ENCODE measurements at regions not wholly inside any gene's neighbourhood (a gene's known extent, or its start where the extent isn't known, plus 50 kb on each side); places are given as distances from the start of the nearest gene placed in this dataset.

DNA sequence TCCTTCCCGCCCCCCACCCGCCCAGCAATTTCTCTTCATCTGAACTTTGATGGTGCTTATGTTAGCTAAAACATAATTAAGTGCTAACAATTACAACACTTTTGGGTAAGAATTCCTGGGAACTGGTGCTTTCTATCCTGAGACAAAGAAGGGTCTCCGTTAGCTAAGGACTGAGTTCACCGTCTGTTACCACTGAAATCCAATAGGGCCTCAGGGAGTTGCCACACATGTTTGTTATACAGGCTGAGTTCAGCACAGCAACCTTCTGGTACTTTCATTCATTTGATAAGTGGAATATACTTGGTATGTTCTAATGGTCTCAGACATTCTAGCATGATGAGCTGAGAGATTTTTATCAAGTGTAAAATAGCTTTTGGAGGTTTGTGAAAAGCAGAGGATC is 437.9 kb downstream of the EFNA5 start:
- Mint-ChIP-seq H3K27me3 (no peaks in the 10 kb centered on the region), H3K36me3 (no peaks in the 10 kb centered on the region), H3K27ac (no peak overlapping the region), H3K9me3 (no peaks in the 10 kb centered on the region), H3K4me3 (no peak overlapping the region), H3K4me1 (peaks cover 0 to 1% (median 0%) of the 10 kb centered on the region in 3 donors)
- Histone ChIP-seq H3K4me1 (ENCODE audit: insufficient read depth, low read length) (no peaks in the 10 kb centered on the region), H3K27me3 (ENCODE audit: insufficient read depth, low read length, poor library complexity, severe bottlenecking) (no peaks in the 10 kb centered on the region), H3K36me3 (ENCODE audit: insufficient read depth, low read length) (no peaks in the 10 kb centered on the region), H3K4me3 (ENCODE audit: low read length) (no peak overlapping the region), H3K27ac (ENCODE audit: low read depth, low read length) (no peak overlapping the region), H3K9me3 (ENCODE audit: low read length) (no peaks in the 10 kb centered on the region)
- ChIA-PET POLR2A (no interaction called here), CTCF (no interaction called here)
- DNase-seq: no peak

GRCh38 chr5:107232293-107232692 is 438.4 kb downstream of the EFNA5 start:
- peaks cover 0 to 1% (median 0%) of the 10 kb centered on the region in 3 donors for H3K4me1 Mint-ChIP-seq
- H3K36me3 ChIP-seq (ENCODE audit: insufficient read depth, low read length): no peaks in the 10 kb centered on the region
- H3K27me3 Mint-ChIP-seq: no peaks in the 10 kb centered on the region
- no peaks in the 10 kb centered on the region for H3K27me3 ChIP-seq (ENCODE audit: insufficient read depth, low read length, poor library complexity, severe bottlenecking)
- no peak overlapping the region for H3K4me3 ChIP-seq (ENCODE audit: low read length)
- H3K36me3 Mint-ChIP-seq: no peaks in the 10 kb centered on the region
- no peaks in the 10 kb centered on the region for H3K4me1 ChIP-seq (ENCODE audit: insufficient read depth, low read length)
- no peaks in the 10 kb centered on the region for H3K9me3 ChIP-seq (ENCODE audit: low read length)
- no peak overlapping the region for H3K27ac Mint-ChIP-seq
- H3K27ac ChIP-seq (ENCODE audit: low read depth, low read length): no peak overlapping the region
- no peak for DNase-seq
- ChIA-PET CTCF (no interaction called here), POLR2A (no interaction called here)
- no peak overlapping the region for H3K4me3 Mint-ChIP-seq
- H3K9me3 Mint-ChIP-seq: no peaks in the 10 kb centered on the region

- no peak for DNase-seq
- CTCF ChIA-PET: no interaction called here
- no peaks in the 10 kb centered on the region for H3K36me3 Mint-ChIP-seq
Measured at GRCh38 chr5:107231191-107231590, 439.5 kb downstream of the EFNA5 start.

DNA sequence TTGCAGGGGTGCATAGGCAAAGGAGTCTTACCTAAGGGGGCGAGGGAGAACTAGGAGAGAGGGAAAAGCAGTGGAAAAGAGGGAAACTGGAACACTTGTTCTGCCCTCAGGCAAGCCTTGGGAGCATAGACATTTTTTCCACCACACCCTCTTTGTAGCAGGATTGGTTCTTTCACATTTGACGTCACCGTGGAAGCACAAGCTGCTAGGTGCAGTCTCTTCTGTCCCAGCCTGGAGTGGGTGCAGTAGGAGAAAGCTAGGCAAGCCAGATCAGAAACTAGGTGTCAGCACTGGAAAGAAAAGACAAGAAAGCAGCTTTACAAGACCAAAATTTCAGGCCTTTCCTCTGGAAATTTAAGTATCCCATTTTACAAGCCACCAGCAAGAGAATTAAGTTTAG is 440.4 kb downstream of the EFNA5 start:
- Mint-ChIP-seq H3K4me3 (no peak overlapping the region), H3K9me3 (no peaks in the 10 kb centered on the region), H3K36me3 (no peaks in the 10 kb centered on the region), H3K4me1 (peaks cover 0 to 1% (median 0%) of the 10 kb centered on the region in 3 donors), H3K27ac (no peak overlapping the region), H3K27me3 (peaks cover 0 to 4% of the 10 kb centered on the region in 2 donors)
- H3K4me1 ChIP-seq (ENCODE audit: insufficient read depth, low read length): no peaks in the 10 kb centered on the region
- DNase-seq: no peak
- ChIA-PET CTCF (no interaction called here), POLR2A (no interaction called here)
- H3K36me3 ChIP-seq (ENCODE audit: insufficient read depth, low read length): no peaks in the 10 kb centered on the region
- no peaks in the 10 kb centered on the region for H3K27me3 ChIP-seq (ENCODE audit: insufficient read depth, low read length, poor library complexity, severe bottlenecking)
- no peak overlapping the region for H3K27ac ChIP-seq (ENCODE audit: low read depth, low read length)
- H3K9me3 ChIP-seq (ENCODE audit: low read length): no peaks in the 10 kb centered on the region
- no peak overlapping the region for H3K4me3 ChIP-seq (ENCODE audit: low read length)

More at GRCh38 chr5:107231191-107231590, 439.5 kb downstream of the EFNA5 start:
- Histone ChIP-seq H3K4me1 (ENCODE audit: insufficient read depth, low read length) (no peaks in the 10 kb centered on the region), H3K4me3 (ENCODE audit: low read length) (no peak overlapping the region), H3K9me3 (ENCODE audit: low read length) (no peaks in the 10 kb centered on the region), H3K27me3 (ENCODE audit: insufficient read depth, low read length, poor library complexity, severe bottlenecking) (no peaks in the 10 kb centered on the region), H3K36me3 (ENCODE audit: insufficient read depth, low read length) (no peaks in the 10 kb centered on the region), H3K27ac (ENCODE audit: low read depth, low read length) (no peak overlapping the region)
- Mint-ChIP-seq H3K27me3 (peaks cover 0 to 4% of the 10 kb centered on the region in 2 donors), H3K4me3 (no peak overlapping the region), H3K4me1 (peaks cover 0 to 1% (median 0%) of the 10 kb centered on the region in 3 donors), H3K9me3 (no peaks in the 10 kb centered on the region), H3K27ac (no peak overlapping the region)
- POLR2A ChIA-PET: no interaction called here

DNA sequence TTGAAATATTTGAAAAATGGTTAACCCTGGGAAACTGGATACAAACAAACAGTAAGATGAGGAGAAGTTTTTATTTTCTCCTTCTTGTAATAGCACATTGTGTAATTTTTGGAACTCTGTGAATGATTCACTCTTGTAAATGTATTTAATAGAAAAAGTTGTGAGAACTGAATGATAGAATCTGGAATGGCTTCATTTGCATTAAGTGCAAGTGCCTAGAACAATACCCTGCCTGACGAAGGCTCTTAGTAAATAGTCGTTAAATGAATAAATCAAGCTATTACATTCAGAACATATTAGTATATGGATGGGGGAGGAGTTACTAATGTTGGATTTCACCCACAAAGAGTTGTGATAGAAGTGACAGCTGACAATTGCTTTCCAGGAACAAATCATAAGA is 442.5 kb downstream of the EFNA5 start:
- CTCF ChIA-PET: no interaction called here
- Mint-ChIP-seq H3K4me3 (no peak overlapping the region), H3K9me3 (no peaks in the 10 kb centered on the region), H3K27ac (no peak overlapping the region), H3K36me3 (no peaks in the 10 kb centered on the region), H3K4me1 (no peaks in the 10 kb centered on the region), H3K27me3 (peaks cover 0 to 7% of the 10 kb centered on the region in 2 donors)
- POLR2A ChIA-PET: no interaction called here
- H3K27me3 ChIP-seq (ENCODE audit: insufficient read depth, low read length, poor library complexity, severe bottlenecking): no peaks in the 10 kb centered on the region
- no peaks in the 10 kb centered on the region for H3K9me3 ChIP-seq (ENCODE audit: low read length)
- no peaks in the 10 kb centered on the region for H3K36me3 ChIP-seq (ENCODE audit: insufficient read depth, low read length)
- no peak overlapping the region for H3K4me3 ChIP-seq (ENCODE audit: low read length)
- no peak overlapping the region for H3K27ac ChIP-seq (ENCODE audit: low read depth, low read length)
- DNase-seq: no peak
- no peaks in the 10 kb centered on the region for H3K4me1 ChIP-seq (ENCODE audit: insufficient read depth, low read length)

- Mint-ChIP-seq H3K9me3 (no peaks in the 10 kb centered on the region), H3K27ac (no peak overlapping the region), H3K4me3 (no peak overlapping the region), H3K36me3 (no peaks in the 10 kb centered on the region), H3K4me1 (no peaks in the 10 kb centered on the region), H3K27me3 (peaks cover 0 to 7% of the 10 kb centered on the region in 2 donors)
- DNase-seq: no peak
- CTCF ChIA-PET: no interaction called here
- Histone ChIP-seq H3K27ac (ENCODE audit: low read depth, low read length) (no peak overlapping the region), H3K36me3 (ENCODE audit: insufficient read depth, low read length) (no peaks in the 10 kb centered on the region), H3K4me3 (ENCODE audit: low read length) (no peak overlapping the region), H3K27me3 (ENCODE audit: insufficient read depth, low read length, poor library complexity, severe bottlenecking) (no peaks in the 10 kb centered on the region), H3K9me3 (ENCODE audit: low read length) (no peaks in the 10 kb centered on the region), H3K4me1 (ENCODE audit: insufficient read depth, low read length) (no peaks in the 10 kb centered on the region)
- POLR2A ChIA-PET: no interaction called here
Measured at GRCh38 chr5:107224272-107224671, 446.5 kb downstream of the EFNA5 start.

DNA sequence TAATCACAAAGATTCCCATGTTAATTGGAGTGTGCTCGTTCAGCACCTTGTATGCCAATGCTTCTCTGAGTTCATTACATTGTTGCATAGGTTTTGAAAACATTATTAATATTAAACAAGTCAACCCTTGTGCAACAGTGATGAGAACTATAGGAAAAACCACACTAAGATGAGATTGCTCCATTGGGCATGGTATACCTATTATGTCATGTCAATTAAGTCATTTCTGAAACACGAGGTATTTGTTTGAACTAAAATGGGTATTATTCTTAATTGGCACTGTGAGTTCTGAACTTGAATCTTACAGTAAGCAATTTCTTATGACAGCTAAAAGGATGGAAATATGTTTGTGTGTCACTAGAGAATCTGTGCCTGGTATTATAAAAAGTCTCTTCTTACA is 447.7 kb downstream of the EFNA5 start:
- H3K4me3 ChIP-seq (ENCODE audit: low read length): no peak overlapping the region
- CTCF ChIA-PET: no interaction called here
- no peak overlapping the region for H3K27ac ChIP-seq (ENCODE audit: low read depth, low read length)
- H3K27me3 Mint-ChIP-seq: peaks cover 0 to 7% of the 10 kb centered on the region in 2 donors
- POLR2A ChIA-PET: no interaction called here
- no peaks in the 10 kb centered on the region for H3K4me1 Mint-ChIP-seq
- DNase-seq: no peak
- H3K36me3 ChIP-seq (ENCODE audit: insufficient read depth, low read length): no peaks in the 10 kb centered on the region
- no peak overlapping the region for H3K4me3 Mint-ChIP-seq
- no peaks in the 10 kb centered on the region for H3K27me3 ChIP-seq (ENCODE audit: insufficient read depth, low read length, poor library complexity, severe bottlenecking)
- H3K36me3 Mint-ChIP-seq: no peaks in the 10 kb centered on the region
- H3K9me3 Mint-ChIP-seq: no peaks in the 10 kb centered on the region
- no peak overlapping the region for H3K27ac Mint-ChIP-seq
- H3K4me1 ChIP-seq (ENCODE audit: insufficient read depth, low read length): no peaks in the 10 kb centered on the region
- no peaks in the 10 kb centered on the region for H3K9me3 ChIP-seq (ENCODE audit: low read length)

- Histone ChIP-seq H3K9me3 (ENCODE audit: low read length) (no peaks in the 10 kb centered on the region), H3K27ac (ENCODE audit: low read depth, low read length) (no peak overlapping the region), H3K36me3 (ENCODE audit: insufficient read depth, low read length) (no peaks in the 10 kb centered on the region), H3K4me1 (ENCODE audit: insufficient read depth, low read length) (no peaks in the 10 kb centered on the region), H3K27me3 (ENCODE audit: insufficient read depth, low read length, poor library complexity, severe bottlenecking) (no peaks in the 10 kb centered on the region), H3K4me3 (ENCODE audit: low read length) (no peak overlapping the region)
- Mint-ChIP-seq H3K27ac (no peak overlapping the region), H3K4me1 (no peaks in the 10 kb centered on the region), H3K27me3 (peaks cover 0 to 2% of the 10 kb centered on the region in 2 donors), H3K36me3 (no peaks in the 10 kb centered on the region), H3K4me3 (no peak overlapping the region), H3K9me3 (no peaks in the 10 kb centered on the region)
- POLR2A ChIA-PET: no interaction called here
- CTCF ChIA-PET: no interaction called here
- DNase-seq: no peak
Measured at GRCh38 chr5:107219993-107220392, 450.7 kb downstream of the EFNA5 start.

GRCh38 chr5:107218457-107219193 is 452.1 kb downstream of the EFNA5 start:
- Histone ChIP-seq H3K4me3 (ENCODE audit: low read length) (no peak overlapping the region), H3K4me1 (ENCODE audit: insufficient read depth, low read length) (no peaks in the 10 kb centered on the region), H3K27ac (ENCODE audit: low read depth, low read length) (no peak overlapping the region), H3K27me3 (ENCODE audit: insufficient read depth, low read length, poor library complexity, severe bottlenecking) (no peaks in the 10 kb centered on the region), H3K36me3 (ENCODE audit: insufficient read depth, low read length) (no peaks in the 10 kb centered on the region), H3K9me3 (ENCODE audit: low read length) (no peaks in the 10 kb centered on the region)
- no peak overlapping the region for H3K4me3 Mint-ChIP-seq
- ChIA-PET CTCF (no interaction called here), POLR2A (no interaction called here)
- H3K27me3 Mint-ChIP-seq: no peaks in the 10 kb centered on the region
- no peaks in the 10 kb centered on the region for H3K4me1 Mint-ChIP-seq
- H3K36me3 Mint-ChIP-seq: no peaks in the 10 kb centered on the region
- no peak for DNase-seq
- no peak overlapping the region for H3K27ac Mint-ChIP-seq
- H3K9me3 Mint-ChIP-seq: no peaks in the 10 kb centered on the region

Data from CD8-positive, alpha-beta memory T cell (primary cell).